H1 (cell line): ENCODE measurements at regions not wholly inside any gene's neighbourhood (a gene's known extent, or its start where the extent isn't known, plus 50 kb on each side); places are given as distances from the start of the nearest gene placed in this dataset.

Experiments
- CTCF ChIP-seq, 3 experiments: IDR thresholded peaks; 1 replicate in 2 of 3; 2 replicates in 1 of 3; pipeline versions ENCODE4 v1.5.1 to v1.6.1; 2011; ENCODE audit warnings: low read length in 3 of 3, mild to moderate bottlenecking in 3 of 3, inconsistent platforms in 2 of 3, low read depth in 1 of 3, moderate library complexity in 1 of 3; ENCODE audit not compliant: insufficient read depth in 1 of 3; ENCODE audit errors: control extremely low read depth in 1 of 3
- KDM1A ChIP-seq: fragments of 200-600, 300-600 bp; sonication (generic); IDR thresholded peaks from 2 replicates; pipeline ENCODE4 v1.7.1; 2016; ENCODE audit warnings: mild to moderate bottlenecking, low read length, borderline replicate concordance
- RAD21 ChIP-seq, 2 experiments: IDR thresholded peaks in 1 of 2; conservative IDR thresholded peaks in 1 of 2; 2 replicates each; pipeline ENCODE4 v1.6.1; 2011; ENCODE audit warnings: low read depth in 2 of 2, low read length in 2 of 2, improper control_type of control experiment in 1 of 2, inconsistent platforms in 1 of 2, mild to moderate bottlenecking in 1 of 2, moderate library complexity in 1 of 2

- no peak for TF ChIP-seq KDM1A
- TF ChIP-seq CTCF (IDR thresholded peaks at IDR 0.05; ENCODE audit: control extremely low read depth in 1 of 3, insufficient read depth in 1 of 3, low read depth in 1 of 3, low read length in 3 of 3): no peak
- TF ChIP-seq RAD21 (IDR thresholded peaks at IDR 0.05 in 1 of 2, conservative IDR thresholded peaks at IDR 0.05 in 1 of 2; ENCODE audit: low read depth in 2 of 2, low read length in 2 of 2): no peak
These were observed 150.3 kb upstream of the VANGL1 start for GRCh38 chr1:115491298-115492018.
